HepG2 (cell line): ENCODE measurements at regions not wholly inside any gene's neighbourhood (a gene's known extent, or its start where the extent isn't known, plus 50 kb on each side); places are given as distances from the start of the nearest gene placed in this dataset.

Source experiments
- ATAC-seq: fragments of 200-7000 bp; cut with Tn5 transposase; 3 replicates; pipeline ENCODE4 v1.9.1; 2020; ENCODE audit warnings: mild to moderate bottlenecking, moderate library complexity
- BruUV-seq: library from RNA; stranded (reverse); fragments of 400-500 nt; replicated peaks from 2 replicates; lab custom pipeline; 2021; lab: Mats Ljungman, UMichigan
- CTCF ChIA-PET: fragments of 300-600 bp; formaldehyde crosslinking; extraction: SDS; loops from one replicate; lab custom pipeline; 2021; ENCODE audit warnings: low total read pairs, inconsistent platforms, low intra/inter-chr PET ratio; lab: Yijun Ruan, JAX
- POLR2A ChIA-PET: fragments of 350-600 bp; sonication (Branson Sonifier 250); formaldehyde crosslinking; loops from one replicate; lab custom pipeline; 2020; ENCODE audit warnings: antibody characterized with exemption, inconsistent platforms; lab: Yijun Ruan, JAX
- DNase-seq: peaks from one replicate; pipeline ENCODE4 v3.0.0-alpha.2; 2015; ENCODE audit warnings: low spot score
- FAIRE-seq: peaks from 3 replicates; lab custom pipeline; 2011; peaks lifted over from hg19 to GRCh38; lab: Jason Lieb, UNC
- H2AFZ ChIP-seq: one replicate; pipeline ENCODE4 v1.6.1; 2011; ENCODE audit warnings: low read length, inconsistent platforms
- H3K27ac ChIP-seq: fragments of 300-600 bp; 3 replicates; pipeline ENCODE4 v1.8.0; 2011; ENCODE audit warnings: mixed run types, mild to moderate bottlenecking, mixed read lengths, low read length, inconsistent platforms; ENCODE audit not compliant: insufficient read depth; ENCODE audit errors: extremely low read length
- H3K27me3 ChIP-seq, 2 experiments: fragments of 200-600 bp in 1 of 2; 2 replicates in 1 of 2; 3 replicates in 1 of 2; pipeline versions ENCODE4 v1.6.0 to v1.8.0; 2011; ENCODE audit warnings: low read length in 2 of 2, mild to moderate bottlenecking in 2 of 2, moderate library complexity in 2 of 2, inconsistent platforms in 1 of 2; ENCODE audit not compliant: insufficient read depth in 2 of 2, control insufficient read depth in 1 of 2
- H3K36me3 ChIP-seq, 2 experiments: fragments of 200-600 bp in 1 of 2; replicated peaks in 1 of 2; 2 replicates in 1 of 2; 3 replicates in 1 of 2; pipeline versions ENCODE4 v1.5.1 to v1.8.0; 2011; ENCODE audit warnings: low read length in 2 of 2, inconsistent platforms in 1 of 2; ENCODE audit not compliant: insufficient read depth in 2 of 2, control insufficient read depth in 1 of 2
- H3K4me1 ChIP-seq: 2 replicates; pipeline ENCODE4 v1.5.1; 2012; ENCODE audit warnings: low read length, inconsistent platforms; ENCODE audit not compliant: insufficient read depth
- H3K4me2 ChIP-seq: 2 replicates; pipeline ENCODE4 v1.6.0; 2011; ENCODE audit warnings: low read depth, low read length, inconsistent platforms
- H3K4me3 ChIP-seq, 3 experiments: fragments of 200-600 bp in 1 of 3; sonication (generic), shearing (Covaris generic) in 1 of 3; replicated peaks in 1 of 3; 2 replicates each; pipeline ENCODE4 v1.5.1; 2011 to 2016; ENCODE audit warnings: low read length in 3 of 3, inconsistent platforms in 2 of 3, low read depth in 2 of 3, mild to moderate bottlenecking in 2 of 3, control low read depth in 1 of 3, mixed read lengths in 1 of 3; ENCODE audit not compliant: insufficient read depth in 1 of 3
- H3K79me2 ChIP-seq: one replicate; pipeline ENCODE4 v1.6.1; 2011; ENCODE audit warnings: low read length, inconsistent platforms; ENCODE audit not compliant: insufficient read depth
- H3K9ac ChIP-seq: 2 replicates; pipeline ENCODE4 v1.6.0; 2011; ENCODE audit warnings: mild to moderate bottlenecking, low read depth, low read length, inconsistent platforms; ENCODE audit not compliant: insufficient read depth
- H3K9me3 ChIP-seq: 2 replicates; pipeline ENCODE4 v1.5.1; 2012; ENCODE audit warnings: mild to moderate bottlenecking, low read length
- H4K20me1 ChIP-seq: 2 replicates; pipeline ENCODE4 v1.6.0; 2011; ENCODE audit warnings: inconsistent platforms, mild to moderate bottlenecking, low read length, moderate library complexity; ENCODE audit not compliant: insufficient read depth
- EHMT2 ChIP-seq: fragments of 200-600 bp; sonication (generic); IDR thresholded peaks from 2 replicates; pipeline ENCODE4 v1.7.0; 2017; ENCODE audit warnings: antibody characterized with exemption, low read depth, low read length, borderline replicate concordance
- ELF1 ChIP-seq: sonication (generic); formaldehyde crosslinking; IDR thresholded peaks from 2 replicates; pipeline ENCODE4 v1.4.0; 2020; ENCODE audit warnings: missing genetic modification reagents
- EP300 ChIP-seq, 3 experiments: sonication (generic) in 1 of 3; formaldehyde crosslinking in 1 of 3; IDR thresholded peaks; 2 replicates each; pipeline versions ENCODE4 v1.5.1 to v1.6.1; 2011 to 2020; ENCODE audit warnings: low read depth in 2 of 3, low read length in 2 of 3, borderline replicate concordance in 1 of 3, improper control_type of control experiment in 1 of 3, mild to moderate bottlenecking in 1 of 3, missing genetic modification reagents in 1 of 3, moderate library complexity in 1 of 3
- HNF4A ChIP-seq: sonication (generic); formaldehyde crosslinking; IDR thresholded peaks from 2 replicates; pipeline ENCODE4 v1.4.0; 2020; ENCODE audit warnings: missing genetic modification reagents
- HNF4G ChIP-seq, 2 experiments: sonication (generic) in 1 of 2; formaldehyde crosslinking in 1 of 2; IDR thresholded peaks; 2 replicates each; pipeline versions ENCODE4 v1.4.0 to v1.6.1; 2011 to 2020; ENCODE audit warnings: borderline replicate concordance in 2 of 2, low read depth in 2 of 2, mild to moderate bottlenecking in 2 of 2, low read length in 1 of 2, missing genetic modification reagents in 1 of 2, moderate library complexity in 1 of 2
- SOX13 ChIP-seq, 3 experiments: fragments of 450-650 bp in 1 of 3; sonication (generic) in 1 of 3; formaldehyde crosslinking in 1 of 3; IDR thresholded peaks in 2 of 3; conservative IDR thresholded peaks in 1 of 3; 2 replicates each; pipeline versions ENCODE4 v1.5.0 to v1.6.1; 2016 to 2020; ENCODE audit warnings: antibody characterized with exemption in 1 of 3, mild to moderate bottlenecking in 1 of 3, missing compliant biosample characterization in 1 of 3, missing genetic modification reagents in 1 of 3, moderate library complexity in 1 of 3
- SOX6 ChIP-seq, 2 experiments: fragments of 450-650 bp in 1 of 2; sonication (generic) in 1 of 2; formaldehyde crosslinking in 1 of 2; IDR thresholded peaks; 2 replicates each; pipeline versions ENCODE4 v1.4.0 to v1.6.1; 2017 to 2020; ENCODE audit warnings: antibody characterized with exemption in 1 of 2, mild to moderate bottlenecking in 1 of 2, missing genetic modification reagents in 1 of 2
- ZNF543 ChIP-seq: sonication (generic); formaldehyde crosslinking; IDR thresholded peaks from 2 replicates; pipeline ENCODE4 v1.4.0; 2020; ENCODE audit warnings: mild to moderate bottlenecking, missing genetic modification reagents
- WGBS: methylation state at CpG from one replicate; pipeline ENCODE4 v1.1.6; 2017; ENCODE audit warnings: low lambda C conversion rate; 5-methylcytosine and 5-hydroxymethylcytosine counted together
- in situ Hi-C: cut with HindIII; loops from 2 replicates; pipeline ENCODE4 v1.10.0; 2017; ENCODE audit warnings: low pct_unique_long_range_greater_than_20kb; ENCODE audit not compliant: extremely low pct_ligation_motif_present
- intact Hi-C: fragments of 100-400 bp; cut with micrococcal nuclease; formaldehyde crosslinking; loops from one replicate; pipeline ENCODE4 v1.10.0; 2022; ENCODE audit not compliant: unreplicated experiment
- TF ChIP-seq, protein P1 (sequence below): sonication (generic); formaldehyde crosslinking; IDR thresholded peaks from 2 replicates; pipeline ENCODE4 v1.5.1; 2020; ENCODE audit warnings: mild to moderate bottlenecking, missing genetic modification reagents, borderline replicate concordance

DNA sequence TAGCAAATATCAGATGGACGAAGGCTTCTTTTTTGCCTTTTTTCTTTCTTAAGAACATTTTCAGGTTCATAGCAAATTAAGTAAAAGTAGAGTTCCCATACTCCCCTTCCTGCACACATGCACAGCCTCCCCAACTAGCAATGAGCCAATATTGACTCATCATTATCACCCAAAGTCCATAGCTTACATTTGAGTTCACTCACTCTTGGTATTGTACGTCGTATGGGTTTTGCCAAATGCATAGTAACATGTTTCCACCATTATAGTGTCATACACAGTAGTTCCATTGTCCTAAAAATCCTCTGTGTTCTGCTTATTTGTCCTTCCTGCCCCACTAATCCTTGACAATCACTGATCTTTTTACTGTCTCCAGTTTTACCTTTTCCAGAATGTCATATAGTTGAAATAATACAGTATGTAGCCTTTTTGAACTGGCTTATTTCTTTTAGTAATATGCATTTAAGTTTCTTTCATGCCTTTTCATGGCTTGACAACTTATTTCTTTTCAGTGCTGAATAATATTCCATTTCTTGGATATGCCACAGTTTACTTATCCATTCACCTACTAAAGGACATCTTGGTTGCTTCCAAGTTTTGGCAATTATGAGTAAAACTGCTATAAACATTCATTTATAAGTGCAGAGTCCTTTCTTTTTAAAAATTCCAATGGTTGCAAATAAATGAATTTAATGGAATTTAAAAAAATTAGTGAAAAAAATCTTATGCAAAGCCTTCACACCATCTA lies 242.1 kb downstream of the ISL1 start:
- no peaks in the 10 kb centered on the region; a peak in 1 of 5 replicates for H3K27me3 ChIP-seq
- no peaks in the 10 kb centered on the region for H3K36me3 ChIP-seq
- no TSS peak for BruUV-seq
- 0% methylated on average over 3 of the region's 3 CpGs for WGBS
- no peak overlapping the region for H3K9ac ChIP-seq
- H3K27ac ChIP-seq, result no peak overlapping the region
- H3K79me2 ChIP-seq, result no peaks in the 10 kb centered on the region
- in situ Hi-C loops, result no loop called here
- TF ChIP-seq SOX13 (IDR thresholded peaks at IDR 0.05), result no peak
- TF ChIP-seq SOX13 (CRISPR knock-in tag; conservative IDR thresholded peaks at IDR 0.05 in 1 of 2, IDR thresholded peaks at IDR 0.05 in 1 of 2), result peak in 1 of 2 experiments; percentile 51; a peak in 1 of 4 replicates
- TF ChIP-seq EP300 (IDR thresholded peaks at IDR 0.05; ENCODE audit: low read depth in 2 of 2, low read length in 2 of 2), result peak in 1 of 2 experiments; percentile 16; a peak in 1 of 4 replicates
- no peak for TF ChIP-seq EP300 (CRISPR knock-in tag; IDR thresholded peaks at IDR 0.05; ENCODE audit: borderline replicate concordance)
- TF ChIP-seq HNF4G (IDR thresholded peaks at IDR 0.05; ENCODE audit: borderline replicate concordance, low read depth, low read length), result peak; percentile 52; the same call in 1 of the 2 replicates
- no peak for TF ChIP-seq HNF4G (CRISPR knock-in tag; IDR thresholded peaks at IDR 0.05; ENCODE audit: borderline replicate concordance, low read depth)
- TF ChIP-seq, protein P1, sequence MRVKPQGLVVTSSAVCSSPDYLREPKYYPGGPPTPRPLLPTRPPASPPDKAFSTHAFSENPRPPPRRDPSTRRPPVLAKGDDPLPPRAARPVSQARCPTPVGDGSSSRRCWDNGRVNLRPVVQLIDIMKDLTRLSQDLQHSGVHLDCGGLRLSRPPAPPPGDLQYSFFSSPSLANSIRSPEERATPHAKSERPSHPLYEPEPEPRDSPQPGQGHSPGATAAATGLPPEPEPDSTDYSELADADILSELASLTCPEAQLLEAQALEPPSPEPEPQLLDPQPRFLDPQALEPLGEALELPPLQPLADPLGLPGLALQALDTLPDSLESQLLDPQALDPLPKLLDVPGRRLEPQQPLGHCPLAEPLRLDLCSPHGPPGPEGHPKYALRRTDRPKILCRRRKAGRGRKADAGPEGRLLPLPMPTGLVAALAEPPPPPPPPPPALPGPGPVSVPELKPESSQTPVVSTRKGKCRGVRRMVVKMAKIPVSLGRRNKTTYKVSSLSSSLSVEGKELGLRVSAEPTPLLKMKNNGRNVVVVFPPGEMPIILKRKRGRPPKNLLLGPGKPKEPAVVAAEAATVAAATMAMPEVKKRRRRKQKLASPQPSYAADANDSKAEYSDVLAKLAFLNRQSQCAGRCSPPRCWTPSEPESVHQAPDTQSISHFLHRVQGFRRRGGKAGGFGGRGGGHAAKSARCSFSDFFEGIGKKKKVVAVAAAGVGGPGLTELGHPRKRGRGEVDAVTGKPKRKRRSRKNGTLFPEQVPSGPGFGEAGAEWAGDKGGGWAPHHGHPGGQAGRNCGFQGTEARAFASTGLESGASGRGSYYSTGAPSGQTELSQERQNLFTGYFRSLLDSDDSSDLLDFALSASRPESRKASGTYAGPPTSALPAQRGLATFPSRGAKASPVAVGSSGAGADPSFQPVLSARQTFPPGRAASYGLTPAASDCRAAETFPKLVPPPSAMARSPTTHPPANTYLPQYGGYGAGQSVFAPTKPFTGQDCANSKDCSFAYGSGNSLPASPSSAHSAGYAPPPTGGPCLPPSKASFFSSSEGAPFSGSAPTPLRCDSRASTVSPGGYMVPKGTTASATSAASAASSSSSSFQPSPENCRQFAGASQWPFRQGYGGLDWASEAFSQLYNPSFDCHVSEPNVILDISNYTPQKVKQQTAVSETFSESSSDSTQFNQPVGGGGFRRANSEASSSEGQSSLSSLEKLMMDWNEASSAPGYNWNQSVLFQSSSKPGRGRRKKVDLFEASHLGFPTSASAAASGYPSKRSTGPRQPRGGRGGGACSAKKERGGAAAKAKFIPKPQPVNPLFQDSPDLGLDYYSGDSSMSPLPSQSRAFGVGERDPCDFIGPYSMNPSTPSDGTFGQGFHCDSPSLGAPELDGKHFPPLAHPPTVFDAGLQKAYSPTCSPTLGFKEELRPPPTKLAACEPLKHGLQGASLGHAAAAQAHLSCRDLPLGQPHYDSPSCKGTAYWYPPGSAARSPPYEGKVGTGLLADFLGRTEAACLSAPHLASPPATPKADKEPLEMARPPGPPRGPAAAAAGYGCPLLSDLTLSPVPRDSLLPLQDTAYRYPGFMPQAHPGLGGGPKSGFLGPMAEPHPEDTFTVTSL, result peak; percentile 42; the same call in 1 of the 2 replicates
- peak; percentile 61 for TF ChIP-seq HNF4A (CRISPR knock-in tag)
- no peak for TF ChIP-seq SOX6 (IDR thresholded peaks at IDR 0.05)
- TF ChIP-seq SOX6 (CRISPR knock-in tag; IDR thresholded peaks at IDR 0.05), result peak; percentile 26; the same call in 1 of the 2 replicates
- no peak for TF ChIP-seq ZNF543 (CRISPR knock-in tag)
- peak; percentile 37; the same call in 1 of the 2 replicates for TF ChIP-seq EHMT2
- no peak for TF ChIP-seq ELF1
- POLR2A ChIA-PET, result no interaction called here
- peaks cover 11% of the 10 kb centered on the region for H3K9me3 ChIP-seq
- CTCF ChIA-PET, result no interaction called here
- ATAC-seq, result peak; percentile 88
- H4K20me1 ChIP-seq, result no peaks in the 10 kb centered on the region
- intact Hi-C loops, result no loop called here
- H3K4me2 ChIP-seq, result no peak overlapping the region
- H2AFZ ChIP-seq, result no peak overlapping the region
- FAIRE-seq, result peak; percentile 42
- H3K4me3 ChIP-seq, result no peak overlapping the region
- H3K4me1 ChIP-seq, result peaks cover 5% of the 10 kb centered on the region; the same call in 1 of the 2 replicates
- peak; percentile 46 for DNase-seq
